GM21825 (cell line): ENCODE measurements at regions not wholly inside any gene's neighbourhood (a gene's known extent, or its start where the extent isn't known, plus 50 kb on each side); places are given as distances from the start of the nearest gene placed in this dataset.
"Not testable (repeated sequence)": the region's sequence is repeated elsewhere in the genome, so short reads cannot be mapped to it uniquely, and the experiment has no call there.

Experiments
- ATAC-seq: cut with Tn5 transposase; IDR thresholded peaks from one replicate; pipeline ENCODE4 v1.9.1; 2021; ENCODE audit warnings: mild to moderate bottlenecking, moderate library complexity; ENCODE audit not compliant: unreplicated experiment

DNA sequence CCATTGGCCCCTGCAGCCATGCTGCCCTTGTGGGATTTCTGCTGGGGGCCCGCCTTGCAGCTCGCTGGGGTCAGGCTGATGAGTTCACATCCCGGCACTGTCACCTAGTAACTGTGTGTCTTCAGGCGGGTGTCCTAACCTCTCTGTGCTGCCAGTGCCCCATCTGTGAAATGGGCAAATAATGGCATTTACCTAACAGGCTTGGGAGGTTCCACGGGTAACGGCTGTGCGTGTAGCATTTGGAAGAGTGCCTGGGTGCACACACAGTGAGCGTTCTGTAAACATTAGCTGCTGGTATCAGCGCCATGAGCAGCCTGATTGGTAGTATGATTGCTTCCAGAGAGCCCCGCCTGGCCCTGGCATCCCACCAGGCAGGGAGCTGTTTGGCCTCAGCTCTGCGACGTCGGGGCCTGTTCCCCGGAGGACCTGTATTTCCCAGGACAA is 167.3 kb upstream of the GSE1 start:
- ATAC-seq = no peak

DNA sequence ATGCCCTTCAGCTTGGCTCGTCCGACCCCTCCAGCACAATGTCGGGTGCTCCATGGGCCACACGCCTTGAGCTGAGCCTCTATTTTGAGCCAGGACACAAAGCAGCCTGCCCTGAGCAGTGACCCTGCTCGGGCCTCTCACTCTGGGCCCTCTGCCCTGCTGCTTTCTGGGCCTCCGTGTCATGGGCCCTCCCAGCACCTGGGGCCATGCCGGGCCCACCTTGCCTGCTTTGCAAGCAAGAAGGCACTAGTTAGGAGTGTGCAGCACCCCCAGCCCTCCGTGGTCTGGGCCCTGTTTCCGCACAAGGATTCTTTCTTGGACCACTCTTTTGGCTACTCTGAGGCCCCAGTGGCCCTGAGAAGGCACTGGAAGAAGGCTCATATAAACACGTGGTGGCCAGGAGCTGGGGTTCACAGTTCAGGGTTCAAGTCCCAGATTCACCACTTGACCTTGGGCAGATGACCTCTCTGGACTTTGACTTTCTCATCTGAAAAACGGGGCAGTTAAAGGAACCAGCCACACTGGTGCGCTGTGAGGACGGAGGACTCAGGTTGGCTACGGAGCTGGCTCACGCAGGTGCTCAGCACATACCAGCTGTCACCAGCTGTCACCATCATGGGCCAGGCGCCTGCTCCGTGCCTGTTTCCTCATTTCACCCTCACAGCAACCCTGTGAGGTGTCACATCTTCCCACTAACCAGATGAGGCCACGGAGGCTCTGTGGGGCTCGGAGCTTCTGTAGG is 166.0 kb upstream of the GSE1 start:
- peak; percentile 72 for ATAC-seq

DNA sequence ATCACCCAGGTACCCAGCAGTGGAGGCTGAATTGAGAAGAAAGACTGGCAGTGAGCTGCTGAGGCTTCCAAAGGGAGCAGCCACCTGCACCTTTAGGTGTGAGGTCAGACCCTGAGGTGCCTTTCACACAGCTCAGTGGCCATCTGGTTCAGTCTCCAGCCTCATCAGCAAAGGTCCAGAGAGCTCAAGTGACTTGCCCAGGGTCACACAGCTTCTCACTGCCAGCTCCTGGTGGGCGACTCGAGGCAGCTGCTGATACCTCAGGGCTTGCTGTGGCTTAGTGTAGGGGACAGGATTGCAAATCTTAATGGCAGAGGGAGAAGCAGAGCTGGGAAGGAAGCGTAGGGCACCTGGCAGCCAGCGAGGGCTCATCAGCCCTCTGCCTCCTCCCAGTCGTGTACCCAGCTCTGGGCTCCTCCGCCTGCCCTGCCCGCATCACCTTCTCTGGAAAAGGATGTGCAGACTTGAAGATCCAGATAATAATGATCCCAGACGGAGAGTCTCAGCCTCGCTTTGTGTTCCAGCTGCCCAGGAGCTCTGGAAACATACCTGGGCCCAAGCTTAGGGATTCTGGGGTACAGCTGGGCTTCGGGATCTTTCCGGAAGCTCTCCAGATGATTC is 165.3 kb upstream of the GSE1 start:
- ATAC-seq = no peak

DNA sequence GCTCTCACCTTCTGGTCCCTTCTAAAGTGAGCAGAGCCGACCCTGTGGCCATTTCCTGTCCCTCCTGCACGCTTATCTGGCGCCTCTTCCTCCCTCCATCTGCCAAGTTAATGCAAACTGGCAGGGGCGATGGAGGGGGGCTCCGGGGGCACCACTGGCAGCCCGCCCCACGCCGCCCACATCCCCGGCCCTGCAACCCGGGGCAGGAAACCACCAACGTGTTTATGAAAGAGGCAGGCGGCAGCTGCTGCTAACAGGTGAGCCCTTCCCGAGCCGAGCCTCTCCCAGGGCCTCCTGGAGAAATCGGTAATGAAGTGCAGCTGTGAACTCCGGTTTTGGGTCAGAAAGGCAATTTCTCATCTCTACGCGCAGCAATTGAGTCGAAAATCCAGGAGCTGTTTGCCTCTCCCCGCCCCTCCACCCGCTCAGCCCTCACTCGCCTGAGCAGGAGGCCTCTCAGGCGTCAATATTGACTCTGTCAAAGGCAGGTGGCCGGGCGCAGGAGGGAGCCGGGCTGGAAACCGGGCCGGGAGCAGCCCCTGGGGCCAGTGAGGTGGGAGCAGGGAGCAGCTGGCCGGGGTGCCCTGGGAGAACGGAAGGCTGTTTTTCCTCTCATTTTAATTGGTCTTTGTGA is 164.4 kb upstream of the GSE1 start:
- ATAC-seq = no peak

DNA sequence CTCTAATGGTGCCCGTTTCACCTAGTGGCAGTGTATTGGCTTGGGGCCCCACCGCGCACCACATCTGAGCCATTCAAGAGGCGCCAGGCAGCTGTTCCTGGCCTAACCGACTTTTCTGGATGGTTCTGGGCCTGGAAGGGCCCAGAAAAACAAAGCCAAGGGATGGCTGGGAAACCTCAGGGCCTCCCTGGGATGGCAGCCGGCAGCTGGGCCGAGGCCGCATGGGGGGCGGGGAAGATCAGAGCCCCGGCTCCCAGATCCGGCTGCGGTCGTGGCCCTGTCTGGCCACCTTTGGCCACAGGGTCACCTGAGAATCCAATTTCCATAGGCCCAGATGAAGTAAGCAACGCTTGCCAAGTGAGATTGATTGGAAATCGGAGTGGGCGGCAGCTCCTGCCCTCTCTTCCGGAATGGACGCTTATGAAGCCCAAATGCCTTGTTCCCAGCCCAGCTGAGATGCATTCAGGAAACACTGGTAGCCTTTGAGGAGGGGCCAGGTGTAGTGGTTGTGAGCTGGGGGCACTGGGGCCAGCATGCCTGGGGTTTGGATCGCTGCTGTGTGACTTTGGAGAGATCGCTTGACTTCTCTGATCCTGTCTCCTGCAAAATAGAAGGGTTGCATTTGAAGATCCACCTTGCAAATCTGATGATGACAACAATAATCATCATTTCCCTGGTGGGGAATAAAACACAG is 163.8 kb upstream of the GSE1 start:
- no peak for ATAC-seq

DNA sequence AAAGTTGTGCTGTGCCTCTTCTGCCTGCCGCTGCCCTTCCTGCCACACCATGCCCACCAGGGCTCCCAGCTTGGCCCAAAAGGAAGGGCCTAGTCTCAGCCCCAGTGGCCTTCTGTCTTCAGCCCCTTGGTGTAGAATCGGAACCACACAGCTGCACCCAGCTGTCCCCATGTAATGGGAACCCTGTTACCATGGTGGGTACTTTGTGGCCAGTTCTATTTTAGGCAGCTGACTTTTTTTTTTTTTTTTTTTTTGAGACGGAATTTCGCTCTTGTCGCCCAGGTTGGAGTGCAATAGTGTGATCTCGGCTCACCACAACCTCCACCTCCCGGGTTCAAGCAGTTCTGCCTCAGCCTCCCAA is 163.3 kb upstream of the GSE1 start:
- ATAC-seq = no peak

DNA sequence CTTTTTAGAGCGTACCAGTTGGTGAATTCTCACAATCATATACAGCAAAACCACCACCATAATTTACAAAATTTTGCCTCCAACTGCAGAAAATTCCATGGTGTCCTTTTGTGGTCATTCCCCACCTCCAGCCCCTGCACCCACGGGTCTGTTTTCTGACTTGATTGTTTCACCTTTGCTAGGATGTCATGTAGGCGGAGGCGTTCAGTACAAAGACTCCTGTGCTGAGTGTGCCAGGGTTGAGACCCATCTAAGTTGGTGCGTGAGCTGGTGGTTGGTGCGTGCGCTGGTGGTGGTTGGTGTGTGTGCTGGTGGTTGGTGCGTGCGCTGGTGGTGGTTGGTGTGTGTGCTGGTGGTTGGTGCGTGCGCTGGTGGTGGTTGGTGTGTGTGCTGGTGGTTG is 162.0 kb upstream of the GSE1 start:
- not testable (repeated sequence) for ATAC-seq

DNA sequence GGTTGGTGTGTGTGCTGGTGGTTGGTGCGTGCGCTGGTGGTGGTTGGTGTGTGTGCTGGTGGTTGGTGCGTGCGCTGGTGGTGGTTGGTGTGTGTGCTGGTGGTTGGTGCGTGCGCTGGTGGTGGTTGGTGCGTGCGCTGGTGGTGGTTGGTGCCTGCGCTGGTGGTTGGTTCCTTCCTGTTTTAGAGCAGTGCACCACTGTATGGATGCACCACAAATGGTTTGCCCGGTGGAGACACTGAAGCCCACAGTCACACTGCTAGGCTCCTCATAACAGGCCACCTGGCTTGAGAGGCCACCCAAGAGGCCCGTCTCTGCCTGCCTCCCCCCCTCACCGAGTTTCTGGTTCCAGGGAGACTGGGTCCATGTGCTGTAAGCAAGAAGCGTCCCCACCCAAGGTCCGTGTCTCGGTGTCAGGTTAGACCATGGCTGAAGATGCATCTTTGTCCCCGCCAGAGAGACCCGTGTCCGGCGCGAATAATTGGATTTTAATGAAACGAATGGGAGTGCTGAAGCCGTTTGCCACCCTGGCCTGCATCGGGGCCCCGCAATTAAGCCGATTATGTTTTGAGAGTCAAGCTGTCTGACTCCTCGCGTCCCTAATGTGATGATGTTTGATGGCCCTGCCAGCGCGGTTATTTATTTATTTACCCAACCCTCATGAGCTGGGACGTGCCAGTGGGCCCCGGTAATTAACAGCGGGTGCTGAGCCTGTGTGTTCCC is 161.3 kb upstream of the GSE1 start:
- no peak for ATAC-seq

DNA sequence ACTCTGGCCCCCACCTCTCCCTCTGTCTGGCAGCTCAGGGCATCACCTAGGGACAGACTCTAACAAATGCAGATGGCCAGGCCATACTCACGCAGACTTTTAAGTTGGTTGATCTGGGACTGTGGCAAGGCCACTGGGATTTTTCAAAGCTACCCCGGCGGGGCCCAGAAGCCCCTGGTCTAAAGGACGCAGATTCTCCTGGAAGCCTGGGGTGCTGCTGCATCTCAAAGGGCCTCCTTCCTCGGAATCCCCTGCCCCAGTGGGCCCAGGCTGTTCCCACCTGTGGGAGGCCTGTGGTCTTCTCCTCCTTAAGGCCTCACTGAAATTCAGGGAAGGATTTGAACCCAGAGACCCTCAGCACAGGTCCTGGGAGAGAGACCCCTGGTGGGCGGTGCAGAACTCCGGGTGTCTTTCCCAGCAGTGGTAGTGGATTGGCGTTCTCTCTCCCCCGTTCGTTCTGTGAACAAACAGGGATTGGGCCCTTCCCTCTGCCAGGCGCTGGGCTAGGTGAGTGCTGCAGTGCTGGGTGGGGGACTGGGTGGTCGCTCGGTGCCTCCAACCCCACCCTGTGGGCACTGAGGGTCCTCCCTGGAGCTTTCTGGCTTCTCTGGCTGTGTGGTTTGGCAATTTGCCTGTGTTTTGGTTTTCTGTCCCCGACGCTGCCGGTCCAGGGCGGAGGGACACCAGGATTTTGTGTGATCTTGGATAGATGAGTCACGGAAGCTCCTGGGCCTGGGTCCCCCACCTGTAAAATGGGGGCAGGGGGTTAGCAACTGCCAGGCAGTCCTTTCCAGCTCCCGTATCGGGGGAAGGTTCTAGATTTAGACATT is 160.5 kb upstream of the GSE1 start:
- no peak for ATAC-seq

DNA sequence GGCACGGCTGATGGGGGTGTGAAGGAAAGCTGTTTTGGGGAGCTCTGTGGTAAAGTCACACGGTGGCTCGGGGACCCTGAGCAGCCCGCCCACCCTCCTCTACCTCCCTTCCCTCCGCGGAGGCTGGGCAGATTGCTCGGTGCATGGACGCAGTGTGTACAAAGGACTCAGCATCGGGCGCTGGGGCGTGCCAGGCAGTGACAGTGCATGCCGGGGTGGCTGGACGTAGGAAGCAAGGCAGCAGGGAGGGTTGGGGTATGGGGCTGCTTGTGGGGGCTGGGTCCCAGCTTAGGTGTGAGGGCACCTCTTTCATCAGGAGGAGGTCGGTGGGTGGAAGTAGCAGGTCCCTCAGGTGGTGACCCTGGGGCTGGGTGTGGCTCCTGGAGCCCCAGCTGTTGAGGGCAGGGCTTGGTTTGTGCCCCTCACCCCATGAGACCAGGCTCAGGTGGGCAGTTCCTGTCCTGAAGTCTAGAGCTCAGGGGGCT is 159.9 kb upstream of the GSE1 start:
- no peak for ATAC-seq

DNA sequence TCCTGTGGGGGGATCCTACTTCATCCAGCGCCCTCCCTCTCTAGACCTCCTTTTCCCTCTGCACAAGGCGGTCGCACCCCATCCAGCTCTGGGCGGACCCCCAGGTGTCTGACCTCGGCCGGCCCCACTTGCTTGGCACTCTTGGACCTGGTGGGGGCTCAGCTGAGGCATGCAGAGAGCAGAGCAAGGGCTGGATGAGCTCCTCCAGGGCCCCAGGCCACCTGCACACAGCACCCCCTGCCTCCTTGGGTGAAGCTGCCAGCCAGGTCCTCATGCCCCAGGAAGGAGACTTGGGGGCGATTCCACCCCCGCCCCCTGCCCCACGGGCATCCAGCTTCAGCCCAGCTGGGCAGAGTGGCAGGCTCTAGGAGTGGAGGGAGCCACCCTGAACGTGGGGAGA is 159.4 kb upstream of the GSE1 start:
- ATAC-seq = no peak

DNA sequence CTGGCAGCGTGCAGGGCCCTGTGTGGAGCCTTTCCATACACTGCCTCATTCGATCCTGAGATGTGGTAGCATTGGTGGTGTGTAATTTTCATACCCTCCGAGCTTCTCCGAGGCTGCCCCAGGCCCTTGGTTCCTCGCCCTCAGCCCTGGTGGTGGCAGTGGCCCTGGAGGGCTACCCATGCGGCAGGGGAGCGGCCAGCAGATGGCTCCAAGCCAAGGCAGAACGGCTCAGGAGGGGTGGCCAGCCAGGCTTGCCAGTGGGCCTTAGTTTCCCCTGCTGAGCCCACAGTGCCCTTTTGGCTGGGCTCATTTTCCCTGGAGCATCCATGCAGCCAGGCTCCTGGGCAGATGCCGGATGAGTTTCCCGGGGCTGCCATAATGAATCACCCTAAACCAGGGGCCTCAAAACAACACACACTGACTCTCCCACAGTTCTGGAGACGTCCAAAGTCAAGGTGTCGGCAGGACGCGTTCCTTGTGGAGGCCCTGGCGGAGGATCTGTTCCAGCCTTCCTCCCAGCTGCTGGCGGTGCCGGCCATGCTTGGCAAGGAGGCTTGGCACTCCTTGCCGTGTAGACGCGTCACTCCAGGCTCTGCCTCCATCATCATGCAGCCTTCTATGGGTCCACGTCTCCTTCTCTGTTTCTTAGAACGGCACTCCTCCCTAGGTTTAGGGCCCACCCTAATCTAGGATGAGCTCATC is 158.8 kb upstream of the GSE1 start:
- no peak for ATAC-seq

DNA sequence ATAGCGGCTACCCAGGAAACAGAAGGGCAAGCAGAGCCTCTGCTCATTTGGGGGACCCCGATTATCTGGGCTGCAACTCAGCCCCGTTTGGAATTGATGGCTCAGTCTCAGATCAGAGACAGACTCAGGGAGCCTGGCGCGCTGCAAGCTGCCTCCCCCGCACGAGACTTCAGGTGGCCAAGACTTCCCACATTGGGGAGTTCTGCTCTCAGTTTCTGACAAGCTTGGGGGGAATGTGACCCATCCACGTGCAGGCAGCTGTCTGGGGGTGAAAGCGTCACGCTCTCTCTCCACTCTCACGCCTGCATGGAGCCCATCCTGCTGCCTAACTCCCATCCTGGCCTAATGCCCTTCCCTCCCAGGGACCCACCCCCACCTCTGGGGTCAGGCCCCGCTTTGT is 157.6 kb upstream of the GSE1 start:
- no peak for ATAC-seq

DNA sequence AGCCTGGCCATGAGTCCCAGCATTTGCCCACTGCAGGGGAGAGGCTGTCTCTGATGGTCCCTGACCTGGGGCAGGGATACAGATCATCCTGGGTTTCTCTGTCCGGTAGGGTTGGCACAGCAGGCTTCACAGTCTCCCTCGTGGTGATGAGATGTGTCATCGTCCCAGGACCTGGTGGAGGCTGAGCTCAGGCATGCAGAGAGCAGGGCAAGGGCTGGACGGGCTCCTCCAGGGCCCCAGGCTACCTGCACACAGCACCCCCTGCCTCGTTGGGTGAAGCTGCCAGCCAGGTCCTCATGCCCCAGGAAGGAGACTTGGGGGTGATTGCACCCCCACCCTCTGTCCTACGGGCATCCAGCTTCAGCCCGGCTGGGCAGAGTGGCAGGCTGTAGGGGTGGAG is 155.8 kb upstream of the GSE1 start:
- no peak for ATAC-seq

DNA sequence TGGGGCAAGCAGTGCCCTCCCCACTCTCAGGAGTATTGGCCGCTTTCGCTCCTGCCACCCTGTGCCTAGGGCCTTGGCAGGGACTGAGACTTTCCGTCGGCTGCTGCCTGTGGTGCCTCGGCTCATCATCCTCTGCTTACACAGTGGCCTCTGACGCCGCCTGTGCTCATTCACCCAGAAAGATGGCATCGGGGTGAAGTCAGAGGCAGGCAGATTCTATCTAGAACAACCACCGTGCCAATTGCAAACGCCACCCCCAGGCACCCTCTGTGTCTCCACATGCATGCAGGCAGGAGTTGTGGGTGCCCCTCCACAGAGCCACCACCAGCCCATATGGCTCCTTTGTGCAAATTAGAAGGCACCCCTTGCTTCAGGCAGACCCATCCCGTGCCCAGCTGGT is 154.2 kb upstream of the GSE1 start:
- ATAC-seq = no peak

DNA sequence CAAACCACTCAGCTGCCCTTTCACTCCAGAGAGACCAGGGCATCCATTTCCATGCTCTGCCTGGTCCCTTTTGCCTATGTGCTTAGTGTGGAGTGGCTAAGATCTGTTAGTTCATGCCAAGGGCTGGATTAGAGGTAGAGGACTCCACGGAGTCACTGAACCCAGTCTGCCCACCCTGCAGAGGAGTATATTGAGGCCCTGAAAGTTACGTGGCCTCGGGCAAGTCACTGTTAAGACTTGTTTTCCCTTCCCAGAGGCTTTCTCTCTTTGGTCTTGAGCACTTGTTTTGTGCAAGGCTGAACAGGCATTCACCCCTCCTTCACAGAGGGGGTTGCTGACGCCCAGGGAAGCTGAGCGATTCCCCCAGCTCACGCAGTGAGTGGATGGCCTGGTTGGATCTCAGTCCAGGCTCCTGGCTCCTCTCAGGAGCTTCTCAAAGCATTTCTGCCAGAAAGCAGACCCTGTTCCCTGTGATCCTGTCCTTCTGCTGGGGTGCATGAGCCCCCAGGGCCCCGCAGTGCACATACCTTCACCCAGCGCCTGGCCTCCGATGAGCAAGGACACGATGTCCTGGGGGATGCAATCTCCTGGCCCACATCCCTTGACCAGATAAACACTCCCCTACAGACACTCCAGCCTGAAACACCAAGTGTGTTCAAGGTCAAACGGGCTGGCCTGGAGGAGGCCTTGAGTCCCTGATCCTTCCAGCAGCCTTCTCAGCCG is 153.4 kb upstream of the GSE1 start:
- ATAC-seq = no peak

DNA sequence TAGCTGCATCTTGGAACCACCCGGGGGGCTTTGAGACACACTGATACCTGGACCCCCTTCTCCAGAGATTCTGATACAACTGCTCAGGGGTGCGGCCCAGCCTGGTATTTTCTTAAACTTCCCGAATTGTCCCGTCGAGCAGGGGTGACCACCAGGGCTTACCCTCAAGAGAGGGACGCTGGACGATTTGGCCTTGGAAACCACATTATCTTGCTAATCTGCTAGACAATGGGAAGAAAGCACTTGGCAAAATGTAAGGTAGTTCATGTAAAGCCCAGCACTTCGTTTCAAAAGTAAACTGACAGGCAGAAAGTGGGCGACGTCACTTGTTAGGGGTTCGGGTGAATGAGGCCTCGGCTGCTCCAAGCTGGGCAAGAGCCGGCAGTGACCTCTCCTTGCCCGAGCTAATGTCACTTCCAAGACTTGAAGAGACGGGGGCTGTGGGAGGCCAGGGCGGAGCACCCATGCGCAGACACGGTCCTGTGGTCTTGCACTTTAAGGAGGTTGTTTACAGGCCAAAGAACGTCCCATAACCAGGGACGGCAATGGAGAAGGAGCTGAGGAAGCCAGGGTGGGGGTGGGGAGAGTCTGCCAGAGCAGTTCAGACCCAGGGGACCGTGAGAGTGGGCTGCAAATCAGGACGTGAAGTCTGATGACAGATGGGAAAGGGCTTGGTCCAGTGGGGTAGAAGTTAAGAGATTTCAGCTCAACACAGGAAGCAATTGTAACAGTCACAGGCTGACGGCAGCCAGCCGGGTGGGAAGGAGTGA is 152.7 kb upstream of the GSE1 start:
- ATAC-seq = no peak
